ENCODE measurements at regions not wholly inside any gene's neighbourhood (a gene's known extent, or its start where the extent isn't known, plus 50 kb on each side); places are given as distances from the start of the nearest gene placed in this dataset.

GRCh38 chr3:167095976-167096375 lies 284.1 kb downstream of the ZBBX start:
- H3K27ac ChIP-seq, result no peak overlapping the region
- no peak overlapping the region for H3K4me3 ChIP-seq
- no peaks in the 10 kb centered on the region for H3K9me3 ChIP-seq
- no peaks in the 10 kb centered on the region for H3K27me3 ChIP-seq
- H3K36me3 ChIP-seq, result no peaks in the 10 kb centered on the region
- ATAC-seq (no peak), DNase-seq (no peak)
- 47 to 56% methylated on average over 2 of the region's 2 CpGs for WGBS, 2 donors
- TF ChIP-seq CTCF (IDR thresholded peaks at IDR 0.05), result no peak
- H3K4me1 ChIP-seq, result no peaks in the 10 kb centered on the region
- intact Hi-C loops (cut with DNase I), result no loop called here

DNA sequence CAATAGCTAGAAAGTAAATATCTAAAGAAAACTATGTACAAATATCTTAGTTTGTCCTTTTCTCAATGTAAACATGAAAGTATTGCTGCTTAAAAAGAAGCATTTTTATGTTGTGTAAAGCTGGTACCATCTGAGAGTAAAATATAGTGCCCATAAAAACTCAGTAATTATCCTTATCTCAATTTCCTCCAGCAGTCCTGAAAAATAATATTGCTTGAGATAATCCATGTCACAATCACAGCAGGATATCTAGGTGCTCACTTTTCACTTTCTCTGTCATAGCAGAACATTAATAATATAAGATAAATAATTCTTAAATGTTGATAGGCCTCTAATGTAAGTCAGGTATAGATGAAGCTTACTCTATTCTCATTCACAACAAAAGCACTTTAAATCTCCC lies 285.5 kb downstream of the ZBBX start:
- no peaks in the 10 kb centered on the region for H3K9me3 ChIP-seq
- DNase-seq (no peak), ATAC-seq (no peak)
- intact Hi-C loops (cut with DNase I), result no loop called here
- H3K4me3 ChIP-seq, result no peak overlapping the region
- H3K27ac ChIP-seq, result no peak overlapping the region
- no peaks in the 10 kb centered on the region for H3K4me1 ChIP-seq
- H3K36me3 ChIP-seq, result no peaks in the 10 kb centered on the region
- H3K27me3 ChIP-seq, result no peaks in the 10 kb centered on the region
- TF ChIP-seq CTCF (IDR thresholded peaks at IDR 0.05), result no peak

- no peak overlapping the region for H3K27ac ChIP-seq
- H3K9me3 ChIP-seq, result no peaks in the 10 kb centered on the region
- DNase-seq, result no peak
- H3K27me3 ChIP-seq, result no peaks in the 10 kb centered on the region
- intact Hi-C loops (cut with DNase I), result no loop called here
- no peaks in the 10 kb centered on the region for H3K4me1 ChIP-seq
- H3K36me3 ChIP-seq, result no peaks in the 10 kb centered on the region
- no peak overlapping the region for H3K4me3 ChIP-seq
- ATAC-seq, result no peak
- WGBS, 2 donors, result 27 to 47% methylated on average over 2 of the region's 2 CpGs
- TF ChIP-seq CTCF (IDR thresholded peaks at IDR 0.05), result no peak
Observed at GRCh38 chr3:167091226-167091625, 288.9 kb downstream of the ZBBX start.

DNA sequence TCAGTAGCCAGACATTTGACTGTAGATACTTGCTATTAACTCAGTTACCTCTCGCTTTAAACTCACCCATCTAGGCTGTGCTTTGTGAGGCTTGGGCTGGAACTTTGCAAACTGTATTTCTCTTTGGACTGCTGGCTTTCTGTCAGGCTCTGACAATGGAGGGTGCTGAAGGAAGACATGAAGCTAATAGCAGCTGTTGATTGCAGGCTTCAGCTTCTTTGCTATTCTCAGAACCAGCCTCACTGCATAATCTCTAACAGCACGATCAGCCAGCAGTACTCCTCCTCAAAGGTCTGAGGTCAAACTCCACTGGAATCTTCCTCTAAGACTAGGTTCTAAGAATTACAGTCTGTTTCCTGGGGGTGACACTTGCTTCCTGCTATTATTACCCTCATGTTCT lies 295.6 kb downstream of the ZBBX start:
- Histone ChIP-seq H3K27ac (no peak overlapping the region), H3K9me3 (no peaks in the 10 kb centered on the region), H3K27me3 (no peaks in the 10 kb centered on the region), H3K4me3 (no peak overlapping the region), H3K4me1 (peaks cover 0 to 6% (median 0%) of the 10 kb centered on the region in 9 donors), H3K36me3 (no peaks in the 10 kb centered on the region)
- 20 to 37% methylated on average over 2 of the region's 2 CpGs for WGBS, 2 donors
- no peak for TF ChIP-seq CTCF (IDR thresholded peaks at IDR 0.05)
- DNase-seq (no peak), ATAC-seq (peak in 5 of 8 donors; percentile 17 to 61 (median 39))
- intact Hi-C loops (cut with DNase I), result no loop called here
